ENCODE measurements at regions not wholly inside any gene's neighbourhood (a gene's known extent, or its start where the extent isn't known, plus 50 kb on each side); places are given as distances from the start of the nearest gene placed in this dataset.

- no peak for DNase-seq
These were observed 53.6 kb upstream of the LYVE1 start for GRCh38 chr11:10622108-10622507.

- no peak for DNase-seq
These were observed 50.7 kb upstream of the LYVE1 start for GRCh38 chr11:10619131-10619680.

- no peak for DNase-seq
These were observed 50.0 kb upstream of the LYVE1 start for GRCh38 chr11:10618490-10618889.
